Effector memory CD8-positive, alpha-beta T cell (primary cell): ENCODE measurements at regions not wholly inside any gene's neighbourhood (a gene's known extent, or its start where the extent isn't known, plus 50 kb on each side); places are given as distances from the start of the nearest gene placed in this dataset.
"Not testable (repeated sequence)": the region's sequence is repeated elsewhere in the genome, so short reads cannot be mapped to it uniquely, and the experiment has no call there.

Experiments
- ATAC-seq: fragments of 150-1000 bp; cut with Tn5 transposase; replicated peaks from 2 replicates; pipeline ENCODE4 v1.10.0; 2021; ENCODE audit warnings: mild to moderate bottlenecking, moderate library complexity
- DNase-seq, 3 experiments: peaks; one replicate each; pipeline ENCODE4 v3.0.0; 2021
- H3K27ac Mint-ChIP-seq, 2 donors: one replicate each; pipeline ENCODE4 v1.8.0; 2022; ENCODE audit warnings: mild to moderate bottlenecking in 2 of 2, mixed read lengths in 2 of 2, moderate library complexity in 2 of 2
- H3K27me3 Mint-ChIP-seq, 2 donors: one replicate each; pipeline ENCODE4 v1.8.0; 2022; ENCODE audit warnings: mixed read lengths in 2 of 2
- H3K36me3 Mint-ChIP-seq: one replicate; pipeline ENCODE4 v1.8.0; 2022; ENCODE audit warnings: mild to moderate bottlenecking, moderate library complexity, mixed read lengths; ENCODE audit not compliant: insufficient read depth
- H3K4me1 Mint-ChIP-seq, 2 donors: one replicate each; pipeline ENCODE4 v1.8.0; 2022; ENCODE audit warnings: low read depth in 2 of 2, mixed read lengths in 2 of 2
- H3K4me3 Mint-ChIP-seq, 2 donors: one replicate each; pipeline ENCODE4 v1.8.0; 2022; ENCODE audit warnings: mild to moderate bottlenecking in 2 of 2, mixed read lengths in 2 of 2, moderate library complexity in 2 of 2
- H3K9me3 Mint-ChIP-seq, 2 donors: one replicate each; pipeline ENCODE4 v1.8.0; 2022; ENCODE audit warnings: mixed read lengths in 2 of 2

DNA sequence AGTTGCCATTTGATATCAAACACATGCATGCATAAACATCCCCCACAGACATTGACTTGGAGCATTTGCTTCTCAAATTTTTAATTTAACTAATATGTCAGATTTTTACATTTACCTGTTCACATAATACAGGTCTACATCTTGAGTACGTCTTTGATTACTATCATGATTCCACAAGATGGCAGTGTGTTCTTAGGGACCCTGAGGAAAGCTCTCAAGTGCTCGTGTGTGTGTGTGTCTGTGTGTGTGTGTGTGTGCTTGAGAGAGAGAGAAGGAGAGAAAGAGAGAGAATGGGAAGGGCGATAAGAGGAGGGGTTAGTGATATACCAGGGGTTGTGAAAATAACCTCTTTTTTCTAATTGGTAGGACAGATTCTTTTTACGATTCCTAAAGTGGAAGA is 167.1 kb upstream of the OR4E1 start:
- H3K4me1 Mint-ChIP-seq: no peaks in the 10 kb centered on the region
- peak overlapping the region; percentile 7 for H3K4me3 Mint-ChIP-seq
- no peaks in the 10 kb centered on the region for H3K9me3 Mint-ChIP-seq
- H3K27me3 Mint-ChIP-seq: peaks cover 18 to 29% of the 10 kb centered on the region in 2 donors
- ATAC-seq (peak; percentile 54), DNase-seq (no peak)
- H3K36me3 Mint-ChIP-seq: peaks cover 5% of the 10 kb centered on the region
- H3K27ac Mint-ChIP-seq: peak overlapping the region; percentile 27 to 29

DNA sequence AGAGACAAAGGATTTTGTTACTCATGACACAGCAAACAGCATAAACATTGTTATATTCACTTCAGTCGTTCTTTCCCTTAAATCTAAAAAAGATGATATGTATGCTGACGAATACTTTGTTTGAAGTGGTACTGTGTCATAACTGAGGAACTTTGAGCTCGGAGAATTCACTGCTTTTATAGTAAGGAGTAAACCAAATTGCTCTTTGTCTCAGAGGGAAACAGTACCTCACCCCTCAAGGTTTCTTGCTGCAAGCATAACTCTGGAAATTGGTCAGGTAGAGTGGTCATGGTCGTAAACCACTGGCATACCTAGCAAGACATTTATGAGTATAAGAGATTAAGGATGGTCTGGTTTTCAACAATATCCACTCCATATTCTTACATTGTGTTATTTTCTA is 160.2 kb upstream of the OR4E1 start:
- no peaks in the 10 kb centered on the region for H3K4me1 Mint-ChIP-seq
- ATAC-seq: no peak
- DNase-seq: no peak
- no peaks in the 10 kb centered on the region for H3K36me3 Mint-ChIP-seq
- H3K4me3 Mint-ChIP-seq: no peak overlapping the region
- peaks cover 43 to 48% of the 10 kb centered on the region in 2 donors for H3K27me3 Mint-ChIP-seq
- H3K9me3 Mint-ChIP-seq: no peaks in the 10 kb centered on the region
- no peak overlapping the region for H3K27ac Mint-ChIP-seq

DNA sequence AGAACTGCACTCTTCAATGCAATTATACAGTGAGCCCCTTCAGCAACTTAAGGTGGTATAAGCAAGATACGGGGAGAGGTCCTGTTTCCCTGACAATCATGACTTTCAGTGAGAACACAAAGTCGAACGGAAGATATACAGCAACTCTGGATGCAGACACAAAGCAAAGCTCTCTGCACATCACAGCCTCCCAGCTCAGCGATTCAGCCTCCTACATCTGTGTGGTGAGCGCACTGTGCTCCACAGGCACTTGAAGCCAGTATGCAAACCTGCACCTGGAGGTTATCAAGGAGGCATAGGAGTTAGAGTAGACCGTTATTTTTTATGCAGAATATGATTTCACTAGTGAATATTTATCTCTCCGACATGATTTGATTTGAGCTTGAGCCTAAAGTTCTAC is 152.2 kb upstream of the OR4E1 start:
- ATAC-seq: no peak
- Mint-ChIP-seq H3K27ac (no peak overlapping the region), H3K9me3 (no peaks in the 10 kb centered on the region), H3K4me3 (peak overlapping the region; percentile 32 to 65), H3K27me3 (peaks cover 38 to 54% of the 10 kb centered on the region in 2 donors), H3K36me3 (no peaks in the 10 kb centered on the region), H3K4me1 (peaks cover 4 to 5% of the 10 kb centered on the region in 2 donors)
- no peak for DNase-seq

DNA sequence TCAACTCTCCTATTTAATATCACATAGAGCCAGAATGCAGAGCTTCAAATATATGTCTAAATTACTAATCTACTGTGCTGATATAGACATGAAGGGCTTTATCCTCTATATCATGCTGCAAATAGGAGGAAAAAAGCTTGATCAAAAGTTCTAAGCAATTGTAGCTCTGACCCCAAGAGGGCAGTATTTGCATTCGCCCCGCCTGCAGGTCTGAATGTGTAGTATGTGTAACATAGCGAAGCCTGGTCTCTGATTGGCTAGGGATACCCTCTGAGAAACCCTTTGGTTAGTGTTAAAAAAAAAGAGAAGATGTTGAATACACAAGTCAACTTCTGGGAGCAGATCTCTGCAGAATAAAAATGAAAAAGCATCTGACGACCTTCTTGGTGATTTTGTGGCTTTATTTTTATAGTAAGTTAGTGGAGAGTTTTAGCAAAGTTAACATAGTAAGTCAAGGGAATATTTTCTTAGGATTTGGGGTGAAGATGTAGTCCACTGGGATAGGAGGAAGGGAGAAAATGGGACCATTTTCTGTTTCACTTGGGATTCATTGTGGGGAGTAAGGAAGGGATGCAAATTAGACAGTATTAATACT is 151.6 kb upstream of the OR4E1 start:
- no peaks in the 10 kb centered on the region for H3K36me3 Mint-ChIP-seq
- DNase-seq (peak; percentile 13 to 28 (median 16)), ATAC-seq (peak; percentile 91)
- H3K27me3 Mint-ChIP-seq: peaks cover 44 to 60% of the 10 kb centered on the region in 2 donors
- H3K9me3 Mint-ChIP-seq: no peaks in the 10 kb centered on the region
- peaks cover 4 to 5% of the 10 kb centered on the region in 2 donors for H3K4me1 Mint-ChIP-seq
- peak overlapping the region; percentile 32 to 65 for H3K4me3 Mint-ChIP-seq
- no peak overlapping the region for H3K27ac Mint-ChIP-seq

DNA sequence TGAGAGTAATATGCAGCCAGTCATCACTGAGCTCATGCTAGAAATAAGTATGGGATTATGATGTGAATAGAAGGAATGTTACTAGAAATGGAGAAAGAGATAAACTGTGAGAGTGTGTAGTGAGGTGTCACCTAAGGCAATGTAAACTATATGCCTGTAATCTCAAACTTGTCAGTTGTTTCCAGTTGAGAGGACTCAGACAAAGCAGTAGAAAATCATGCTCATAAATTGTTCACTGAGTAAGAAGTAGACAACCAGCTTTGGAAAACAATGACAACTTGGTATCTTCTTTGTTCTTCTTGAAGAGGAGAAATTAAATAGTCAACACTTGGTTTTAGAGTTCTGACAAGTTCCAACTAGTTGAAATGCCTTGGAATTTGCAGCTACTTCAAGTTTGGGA is 148.5 kb upstream of the OR4E1 start:
- H3K4me1 Mint-ChIP-seq: peaks cover 4 to 5% of the 10 kb centered on the region in 2 donors
- H3K9me3 Mint-ChIP-seq: peaks cover 0 to under 1% of the 10 kb centered on the region in 2 donors
- ATAC-seq: no peak
- peaks cover 33 to 45% of the 10 kb centered on the region in 2 donors for H3K27me3 Mint-ChIP-seq
- no peaks in the 10 kb centered on the region for H3K36me3 Mint-ChIP-seq
- DNase-seq: no peak
- H3K27ac Mint-ChIP-seq: no peak overlapping the region
- H3K4me3 Mint-ChIP-seq: no peak overlapping the region

DNA sequence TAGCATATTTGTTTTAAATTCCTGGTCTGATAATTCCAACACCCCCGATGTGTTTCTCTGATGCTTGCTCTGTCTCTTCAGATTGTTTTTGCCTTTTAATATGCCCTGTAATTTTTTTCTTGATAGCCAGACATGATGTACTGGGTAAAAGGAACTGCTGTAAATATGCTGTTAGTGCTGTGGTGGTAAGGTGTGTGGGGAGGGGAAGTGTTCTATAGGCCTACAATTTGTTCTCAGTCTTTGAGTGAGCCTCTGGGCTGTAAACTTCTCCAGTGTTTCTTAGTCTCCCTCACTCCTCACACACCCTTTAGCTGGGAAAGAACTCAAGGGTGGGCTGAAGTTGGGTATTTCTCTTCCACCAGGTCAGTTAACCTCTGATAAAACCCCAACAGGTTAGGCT is 147.0 kb upstream of the OR4E1 start:
- Mint-ChIP-seq H3K4me1 (peaks cover 4 to 5% of the 10 kb centered on the region in 2 donors), H3K4me3 (no peak overlapping the region), H3K27me3 (peaks cover 21 to 33% of the 10 kb centered on the region in 2 donors), H3K36me3 (no peaks in the 10 kb centered on the region), H3K9me3 (peaks cover 0 to 5% of the 10 kb centered on the region in 2 donors), H3K27ac (no peak overlapping the region)
- DNase-seq (no peak), ATAC-seq (no peak)

DNA sequence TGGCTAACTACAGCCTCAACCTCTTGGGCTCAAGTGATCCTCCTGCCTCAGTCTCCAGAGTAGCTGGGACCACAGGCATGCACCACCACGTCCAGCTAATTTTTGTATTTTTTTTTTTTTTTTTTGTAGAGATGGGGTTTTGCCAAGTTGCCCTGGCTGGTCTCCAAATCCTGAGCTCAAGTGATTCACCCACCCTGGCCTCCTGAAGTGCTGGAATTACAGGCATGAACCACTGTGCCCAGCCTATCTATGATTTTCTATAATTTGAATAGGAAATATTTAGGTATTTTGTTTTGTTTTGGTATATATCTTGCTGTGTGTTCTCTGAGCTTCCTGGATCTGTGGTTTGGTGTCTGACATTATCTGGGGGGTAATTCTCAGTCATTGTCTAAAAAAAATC is 146.3 kb upstream of the OR4E1 start:
- H3K9me3 Mint-ChIP-seq, DNase-seq, H3K4me3 Mint-ChIP-seq, ATAC-seq, H3K4me1 Mint-ChIP-seq, H3K27ac Mint-ChIP-seq, H3K36me3 Mint-ChIP-seq: not testable (repeated sequence)
- H3K27me3 Mint-ChIP-seq: peaks cover 16 to 26% of the 10 kb centered on the region in 2 donors

DNA sequence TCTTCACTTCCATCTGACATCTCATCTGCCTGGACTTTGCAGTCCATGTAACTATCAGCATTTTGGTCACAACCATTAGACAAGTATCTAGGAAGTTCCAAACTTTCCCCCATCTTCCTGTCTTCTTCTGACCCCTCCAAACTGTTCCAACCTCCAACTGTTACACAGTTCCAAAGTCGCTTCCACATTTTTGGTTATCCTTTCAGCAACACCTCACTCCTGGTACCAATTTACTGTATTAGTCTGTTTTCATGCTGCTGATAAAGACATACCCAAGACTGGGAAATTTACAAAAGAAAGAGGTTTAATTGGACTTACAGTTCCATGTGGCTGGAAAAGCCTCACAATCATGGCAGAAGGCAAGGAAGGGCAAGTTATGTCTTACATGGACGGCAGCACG is 143.4 kb upstream of the OR4E1 start:
- DNase-seq, H3K27ac Mint-ChIP-seq, H3K4me1 Mint-ChIP-seq, H3K36me3 Mint-ChIP-seq, ATAC-seq, H3K9me3 Mint-ChIP-seq, H3K4me3 Mint-ChIP-seq: not testable (repeated sequence)
- peaks cover 22 to 23% of the 10 kb centered on the region in 2 donors for H3K27me3 Mint-ChIP-seq

DNA sequence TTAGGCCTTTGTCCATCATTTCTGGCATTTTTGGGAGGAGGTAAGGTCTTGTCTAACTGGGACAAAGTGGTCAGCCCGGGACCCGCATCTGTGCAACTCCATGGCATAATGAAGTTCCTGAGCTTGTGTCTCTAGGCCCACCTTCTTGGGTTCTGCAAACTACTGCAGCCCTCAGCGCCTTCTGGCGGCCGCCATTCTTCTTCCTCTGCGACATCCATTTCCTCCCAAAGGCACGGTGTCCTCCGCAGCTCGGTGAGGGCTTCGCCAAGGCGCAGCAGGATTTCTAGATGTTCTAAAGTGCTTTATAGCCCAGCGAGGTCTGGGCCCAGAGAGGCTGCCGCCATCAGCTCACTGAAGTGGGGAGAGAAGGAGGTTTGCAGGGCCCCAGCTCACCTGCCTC is 134.4 kb upstream of the OR4E1 start:
- Mint-ChIP-seq H3K27ac (no peak overlapping the region), H3K9me3 (no peaks in the 10 kb centered on the region), H3K27me3 (peaks cover 39 to 48% of the 10 kb centered on the region in 2 donors), H3K4me3 (no peak overlapping the region), H3K36me3 (no peaks in the 10 kb centered on the region), H3K4me1 (no peaks in the 10 kb centered on the region)
- ATAC-seq (no peak), DNase-seq (no peak)

DNA sequence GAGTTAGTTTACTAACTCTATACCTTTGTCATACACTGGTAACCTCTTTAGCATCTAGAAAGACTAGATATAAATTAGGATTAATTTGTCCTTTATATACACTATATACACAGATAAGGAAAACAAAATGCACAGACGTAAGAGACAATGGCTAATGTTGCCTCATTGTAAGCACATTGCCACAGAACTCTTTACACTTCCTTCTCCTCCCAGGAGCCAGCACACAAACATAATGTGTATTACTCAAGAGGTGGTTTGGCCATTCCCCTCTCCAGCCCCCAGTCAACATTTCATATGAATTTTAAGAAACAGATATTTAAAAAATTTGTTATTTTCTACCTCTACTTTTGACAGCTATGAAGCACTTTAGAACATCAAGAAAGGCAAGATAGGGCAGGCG is 131.4 kb upstream of the OR4E1 start:
- Mint-ChIP-seq H3K27me3 (peaks cover 45 to 52% of the 10 kb centered on the region in 2 donors), H3K4me1 (no peaks in the 10 kb centered on the region), H3K4me3 (no peak overlapping the region), H3K27ac (no peak overlapping the region), H3K9me3 (no peaks in the 10 kb centered on the region), H3K36me3 (no peaks in the 10 kb centered on the region)
- DNase-seq: no peak
- no peak for ATAC-seq

DNA sequence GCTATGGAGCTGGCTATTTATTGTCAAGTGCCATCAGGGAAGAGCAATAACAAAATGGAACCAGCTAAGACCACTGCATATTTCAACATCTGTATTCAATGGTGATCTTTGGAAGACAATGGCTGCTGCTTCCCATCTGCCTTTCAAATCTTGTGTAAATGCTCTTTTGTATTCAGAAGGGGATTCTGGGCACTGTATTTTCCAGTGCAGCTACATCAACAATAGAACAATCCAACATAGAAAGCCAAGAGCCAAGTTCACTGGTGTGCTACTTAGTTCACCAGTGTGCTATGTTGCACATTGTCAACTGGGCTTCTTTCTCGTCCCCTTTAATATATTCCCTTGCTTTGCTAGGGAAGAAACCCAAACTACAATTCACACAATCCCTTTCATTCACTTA is 128.8 kb upstream of the OR4E1 start:
- H3K36me3 Mint-ChIP-seq: no peaks in the 10 kb centered on the region
- ATAC-seq: no peak
- DNase-seq: no peak
- H3K4me1 Mint-ChIP-seq: no peaks in the 10 kb centered on the region
- H3K27ac Mint-ChIP-seq: no peak overlapping the region
- no peaks in the 10 kb centered on the region for H3K9me3 Mint-ChIP-seq
- H3K27me3 Mint-ChIP-seq: peaks cover 34 to 47% of the 10 kb centered on the region in 2 donors
- no peak overlapping the region for H3K4me3 Mint-ChIP-seq

DNA sequence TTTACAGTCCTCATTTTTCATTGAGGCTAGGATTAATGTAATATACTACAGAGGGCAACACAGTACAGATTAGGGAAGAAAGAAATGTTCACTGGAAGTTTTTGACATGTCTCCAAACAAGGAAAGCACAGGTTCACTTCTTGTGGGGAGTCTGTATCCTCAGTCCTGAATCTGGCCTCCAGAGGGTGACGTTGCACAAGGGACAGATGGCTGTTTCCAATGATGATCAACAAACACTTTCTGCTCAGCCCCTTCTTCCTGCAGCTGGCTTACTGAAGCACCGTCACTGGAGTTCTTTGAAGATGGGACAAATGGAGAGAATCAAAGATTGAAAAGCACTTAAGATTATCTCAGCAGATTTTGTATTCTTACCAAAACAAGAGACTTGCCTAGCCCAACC is 123.3 kb upstream of the OR4E1 start:
- Mint-ChIP-seq H3K9me3 (peaks cover 0 to 9% of the 10 kb centered on the region in 2 donors), H3K4me1 (no peaks in the 10 kb centered on the region), H3K36me3 (no peaks in the 10 kb centered on the region), H3K4me3 (no peak overlapping the region), H3K27me3 (peaks cover 24% of the 10 kb centered on the region in 2 donors), H3K27ac (no peak overlapping the region)
- ATAC-seq (no peak), DNase-seq (no peak)

DNA sequence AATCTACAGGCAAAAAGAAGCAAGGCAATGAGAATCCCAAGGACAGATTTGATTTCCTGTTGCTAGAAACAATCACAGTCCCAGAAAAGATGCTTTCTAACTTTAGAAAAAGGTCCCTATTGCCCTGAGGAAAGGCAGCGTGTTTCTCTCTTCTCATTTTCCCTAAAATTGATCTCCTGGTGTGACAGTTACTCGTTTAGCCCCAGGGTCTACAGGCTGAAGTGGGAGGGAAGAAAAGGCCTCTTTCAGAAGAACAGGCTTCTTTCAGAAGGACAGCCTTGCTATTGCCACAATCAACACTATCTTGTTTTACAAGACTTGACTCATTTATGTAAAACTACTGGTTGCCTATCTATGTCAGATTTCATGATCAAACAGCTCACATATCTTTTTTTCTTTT is 121.8 kb upstream of the OR4E1 start:
- Mint-ChIP-seq H3K36me3 (no peaks in the 10 kb centered on the region), H3K9me3 (peaks cover 0 to 9% of the 10 kb centered on the region in 2 donors), H3K4me3 (no peak overlapping the region), H3K27me3 (peaks cover 21 to 25% of the 10 kb centered on the region in 2 donors), H3K27ac (no peak overlapping the region), H3K4me1 (no peaks in the 10 kb centered on the region)
- ATAC-seq (no peak), DNase-seq (no peak)

DNA sequence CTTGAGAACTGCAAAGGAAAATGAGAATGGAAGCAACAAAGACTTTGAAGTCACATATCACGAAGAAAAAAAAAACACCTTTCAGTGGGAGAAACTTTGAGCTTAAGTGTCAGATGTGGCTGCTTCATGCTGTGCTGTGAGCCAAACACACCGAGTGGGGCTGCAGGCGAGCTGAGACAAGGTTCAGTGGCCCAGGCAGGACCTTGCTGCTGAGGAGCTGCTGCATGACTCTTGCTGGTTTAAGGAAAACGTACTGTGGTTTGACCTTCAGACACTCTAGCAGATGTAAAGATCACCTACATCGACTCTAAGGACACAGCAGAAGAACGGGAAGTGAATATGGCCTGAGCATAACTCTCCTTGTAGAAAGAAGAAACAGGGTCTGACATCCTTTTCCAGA is 118.1 kb upstream of the OR4E1 start:
- H3K9me3 Mint-ChIP-seq: peaks cover 0 to 9% of the 10 kb centered on the region in 2 donors
- peaks cover 20 to 26% of the 10 kb centered on the region in 2 donors for H3K27me3 Mint-ChIP-seq
- DNase-seq (no peak), ATAC-seq (no peak)
- H3K36me3 Mint-ChIP-seq: no peaks in the 10 kb centered on the region
- H3K27ac Mint-ChIP-seq: no peak overlapping the region
- no peak overlapping the region for H3K4me3 Mint-ChIP-seq
- H3K4me1 Mint-ChIP-seq: no peaks in the 10 kb centered on the region
